Transverse colon (tissue), 4 donors: ENCODE measurements at regions not wholly inside any gene's neighbourhood (a gene's known extent, or its start where the extent isn't known, plus 50 kb on each side); places are given as distances from the start of the nearest gene placed in this dataset.

Experiments
- DNase-seq: peaks from one replicate; pipeline ENCODE4 v3.0.0-alpha.2; 2019
- H3K27ac ChIP-seq, 4 donors: fragments of 200-600 bp; sonication (generic); 2 replicates each; pipeline ENCODE4 v1.5.1; 2016 to 2018; ENCODE audit warnings: inconsistent platforms in 4 of 4
- H3K27me3 ChIP-seq: fragments of 200-600 bp; sonication (generic); 2 replicates; pipeline ENCODE4 v1.5.1; 2017; ENCODE audit warnings: inconsistent platforms
- H3K36me3 ChIP-seq, 4 donors: fragments of 200-600 bp; sonication (generic); 2 replicates each; pipeline ENCODE4 v1.5.1; 2017 to 2019; ENCODE audit warnings: inconsistent platforms in 4 of 4
- H3K4me1 ChIP-seq, 4 donors: fragments of 200-600 bp; sonication (generic); 2 replicates each; pipeline ENCODE4 v1.5.1; 2017 to 2020; ENCODE audit warnings: inconsistent platforms in 4 of 4
- H3K4me3 ChIP-seq, 4 donors: fragments of 200-600 bp; sonication (generic); 1 replicate in 1 of 4; 2 replicates in 3 of 4; pipeline versions ENCODE4 v1.5.1 to v1.6.1; 2017 to 2019; ENCODE audit warnings: inconsistent platforms in 4 of 4
- H3K9me3 ChIP-seq, 2 donors: fragments of 200-600 bp; sonication (generic); 2 replicates each; pipeline ENCODE4 v1.5.1; 2017 to 2019; ENCODE audit warnings: inconsistent platforms in 2 of 2
- EP300 ChIP-seq: sonication (generic); formaldehyde crosslinking; IDR thresholded peaks from one replicate; pipeline ENCODE4 v1.6.1; 2017; ENCODE audit warnings: antibody characterized with exemption, low read depth
- POLR2A ChIP-seq: fragments of 450-650 bp; IDR thresholded peaks from one replicate; pipeline ENCODE4 v1.6.1; 2016; ENCODE audit warnings: antibody characterized with exemption, mild to moderate bottlenecking, moderate library complexity
- POLR2AphosphoS5 ChIP-seq, 3 donors: sonication (generic); formaldehyde crosslinking; IDR thresholded peaks; one replicate each; pipeline ENCODE4 v1.6.1; 2016; ENCODE audit warnings: antibody characterized with exemption in 3 of 3
- WGBS, 2 donors: methylation state at CpG; one replicate each; pipeline ENCODE4 v1.1.5; 2018; ENCODE audit warnings: low coverage in 1 of 2; 5-methylcytosine and 5-hydroxymethylcytosine counted together
- in situ Hi-C, 4 donors: fragments of 200-750 bp; cut with MboI; loops; one replicate each; pipeline versions ENCODE4 v1.15.0 to v1.15.1; 2017; ENCODE audit warnings: low sequenced_read_pairs in 3 of 4, low pct_ligation_motif_present in 1 of 4, low pct_unique_long_range_greater_than_20kb in 1 of 4
- intact Hi-C: fragments of 100-400 bp; cut with DNase I; formaldehyde crosslinking; loops from one replicate; pipeline ENCODE4 v1.15.1; 2023; ENCODE audit warnings: low total_unique reads
- TF ChIP-seq, protein P1 (sequence below), 5 experiments: fragments of 200-600 bp in 3 of 5; fragments of 450-650 bp in 2 of 5; sonication (generic) in 3 of 5; IDR thresholded peaks; 1 replicate in 2 of 5; 2 replicates in 3 of 5; pipeline ENCODE4 v1.5.1; 2016 to 2017; ENCODE audit warnings: antibody characterized with exemption in 5 of 5, inconsistent platforms in 3 of 5, mild to moderate bottlenecking in 2 of 5, moderate library complexity in 1 of 5

GRCh38 chr7:81031243-81031642, 112.4 kb upstream of the SEMA3C start:
- Histone ChIP-seq H3K27me3 (no peaks in the 10 kb centered on the region), H3K4me3 (no peak overlapping the region), H3K36me3 (no peaks in the 10 kb centered on the region), H3K9me3 (no peaks in the 10 kb centered on the region), H3K4me1 (peaks cover 0 to 6% (median 0%) of the 10 kb centered on the region in 4 donors), H3K27ac (no peak overlapping the region)
- 57 to 65% methylated on average over 2 of the region's 2 CpGs for WGBS, 2 donors
- in situ Hi-C loops: no loop called here
- no peak for DNase-seq
- TF ChIP-seq, protein P1, sequence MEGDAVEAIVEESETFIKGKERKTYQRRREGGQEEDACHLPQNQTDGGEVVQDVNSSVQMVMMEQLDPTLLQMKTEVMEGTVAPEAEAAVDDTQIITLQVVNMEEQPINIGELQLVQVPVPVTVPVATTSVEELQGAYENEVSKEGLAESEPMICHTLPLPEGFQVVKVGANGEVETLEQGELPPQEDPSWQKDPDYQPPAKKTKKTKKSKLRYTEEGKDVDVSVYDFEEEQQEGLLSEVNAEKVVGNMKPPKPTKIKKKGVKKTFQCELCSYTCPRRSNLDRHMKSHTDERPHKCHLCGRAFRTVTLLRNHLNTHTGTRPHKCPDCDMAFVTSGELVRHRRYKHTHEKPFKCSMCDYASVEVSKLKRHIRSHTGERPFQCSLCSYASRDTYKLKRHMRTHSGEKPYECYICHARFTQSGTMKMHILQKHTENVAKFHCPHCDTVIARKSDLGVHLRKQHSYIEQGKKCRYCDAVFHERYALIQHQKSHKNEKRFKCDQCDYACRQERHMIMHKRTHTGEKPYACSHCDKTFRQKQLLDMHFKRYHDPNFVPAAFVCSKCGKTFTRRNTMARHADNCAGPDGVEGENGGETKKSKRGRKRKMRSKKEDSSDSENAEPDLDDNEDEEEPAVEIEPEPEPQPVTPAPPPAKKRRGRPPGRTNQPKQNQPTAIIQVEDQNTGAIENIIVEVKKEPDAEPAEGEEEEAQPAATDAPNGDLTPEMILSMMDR (IDR thresholded peaks at IDR 0.05): no peak
- TF ChIP-seq POLR2A (no peak), POLR2AphosphoS5 (IDR thresholded peaks at IDR 0.05) (no peak), EP300 (no peak)
- intact Hi-C loops: no loop called here

GRCh38 chr7:81030472-81030871, 111.6 kb upstream of the SEMA3C start:
- intact Hi-C loops (no loop called here), in situ Hi-C loops (no loop called here)
- TF ChIP-seq POLR2AphosphoS5 (IDR thresholded peaks at IDR 0.05) (no peak), POLR2A (no peak)

GRCh38 chr7:81029511-81029910, 110.7 kb upstream of the SEMA3C start:
- no peaks in the 10 kb centered on the region for H3K36me3 ChIP-seq
- no peaks in the 10 kb centered on the region for H3K9me3 ChIP-seq
- H3K27me3 ChIP-seq: no peaks in the 10 kb centered on the region
- H3K4me1 ChIP-seq: peaks cover 0 to 6% (median 0%) of the 10 kb centered on the region in 4 donors
- no peak for DNase-seq
- in situ Hi-C loops: no loop called here
- TF ChIP-seq EP300: no peak
- TF ChIP-seq, protein P1 (IDR thresholded peaks at IDR 0.05): no peak
- no peak for TF ChIP-seq POLR2A
- no peak for TF ChIP-seq POLR2AphosphoS5 (IDR thresholded peaks at IDR 0.05)
- intact Hi-C loops: no loop called here
- H3K4me3 ChIP-seq: no peak overlapping the region
- no peak overlapping the region for H3K27ac ChIP-seq
- 73 to 77% methylated on average over 3 of the region's 3 CpGs for WGBS, 2 donors

More at GRCh38 chr7:81030472-81030871, 111.6 kb upstream of the SEMA3C start:
- Histone ChIP-seq H3K27me3 (no peaks in the 10 kb centered on the region), H3K27ac (no peak overlapping the region), H3K9me3 (no peaks in the 10 kb centered on the region), H3K4me1 (peaks cover 0 to 6% (median 0%) of the 10 kb centered on the region in 4 donors), H3K36me3 (no peaks in the 10 kb centered on the region), H3K4me3 (no peak overlapping the region)
- WGBS, 2 donors: 83 to 84% methylated on average over 3 of the region's 3 CpGs
- no peak for DNase-seq

GRCh38 chr7:81025360-81025759, 106.5 kb upstream of the SEMA3C start:
- H3K27me3 ChIP-seq: no peaks in the 10 kb centered on the region
- DNase-seq: no peak
- H3K36me3 ChIP-seq: no peaks in the 10 kb centered on the region
- in situ Hi-C loops: no loop called here
- no peak overlapping the region for H3K27ac ChIP-seq
- WGBS, 2 donors: 87 to 100% methylated on average over 2 of the region's 2 CpGs
- intact Hi-C loops: no loop called here
- no peaks in the 10 kb centered on the region for H3K9me3 ChIP-seq
- no peaks in the 10 kb centered on the region for H3K4me1 ChIP-seq
- TF ChIP-seq EP300: no peak
- no peak for TF ChIP-seq POLR2AphosphoS5 (IDR thresholded peaks at IDR 0.05)
- TF ChIP-seq, protein P1 (IDR thresholded peaks at IDR 0.05): no peak
- no peak for TF ChIP-seq POLR2A
- H3K4me3 ChIP-seq: no peak overlapping the region

- TF ChIP-seq, protein P1 (IDR thresholded peaks at IDR 0.05): no peak
- TF ChIP-seq POLR2AphosphoS5 (IDR thresholded peaks at IDR 0.05): no peak
- TF ChIP-seq POLR2A: no peak
- no peak for TF ChIP-seq EP300
- Histone ChIP-seq H3K36me3 (no peaks in the 10 kb centered on the region), H3K27me3 (no peaks in the 10 kb centered on the region), H3K27ac (no peak overlapping the region), H3K9me3 (no peaks in the 10 kb centered on the region), H3K4me1 (no peaks in the 10 kb centered on the region), H3K4me3 (no peak overlapping the region)
- in situ Hi-C loops: no loop called here
- WGBS, 2 donors: 85 to 92% methylated on average over 1 of the region's 1 CpG
- no peak for DNase-seq
- intact Hi-C loops: no loop called here
Observed at GRCh38 chr7:81014908-81015307, 96.1 kb upstream of the SEMA3C start.
